SH-SY5Y (cell line): ENCODE measurements at regions not wholly inside any gene's neighbourhood (a gene's known extent, or its start where the extent isn't known, plus 50 kb on each side); places are given as distances from the start of the nearest gene placed in this dataset.

Source experiments
- GATA2 ChIP-seq: IDR thresholded peaks from 2 replicates; pipeline ENCODE4 v1.6.1; 2011; ENCODE audit warnings: mild to moderate bottlenecking, low read depth, low read length
- GATA3 ChIP-seq: IDR thresholded peaks from 2 replicates; pipeline ENCODE4 v1.6.1; 2011; ENCODE audit warnings: low read depth, mild to moderate bottlenecking, low read length, moderate library complexity

DNA sequence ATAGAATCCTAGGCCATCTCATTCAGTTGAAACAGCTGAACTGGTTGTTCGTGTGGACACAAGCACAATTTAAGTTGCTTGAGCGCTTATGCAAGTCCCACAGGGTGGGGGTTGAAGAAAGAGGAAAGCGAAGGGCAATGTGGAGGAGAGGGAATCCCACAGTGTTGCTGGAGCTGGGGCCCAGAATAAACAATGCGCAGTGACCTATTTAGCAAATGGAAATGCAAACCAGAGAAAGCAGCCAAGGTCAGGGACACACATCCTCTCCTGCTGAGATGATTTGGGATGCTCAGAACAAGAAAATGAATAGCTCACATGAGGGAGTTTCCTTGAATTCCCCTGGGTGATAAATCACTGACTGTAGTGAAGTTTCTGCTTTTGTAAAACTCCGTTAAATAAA, 838.3 kb downstream of the TLE4 start:
- TF ChIP-seq GATA2 (no peak), GATA3 (no peak)

DNA sequence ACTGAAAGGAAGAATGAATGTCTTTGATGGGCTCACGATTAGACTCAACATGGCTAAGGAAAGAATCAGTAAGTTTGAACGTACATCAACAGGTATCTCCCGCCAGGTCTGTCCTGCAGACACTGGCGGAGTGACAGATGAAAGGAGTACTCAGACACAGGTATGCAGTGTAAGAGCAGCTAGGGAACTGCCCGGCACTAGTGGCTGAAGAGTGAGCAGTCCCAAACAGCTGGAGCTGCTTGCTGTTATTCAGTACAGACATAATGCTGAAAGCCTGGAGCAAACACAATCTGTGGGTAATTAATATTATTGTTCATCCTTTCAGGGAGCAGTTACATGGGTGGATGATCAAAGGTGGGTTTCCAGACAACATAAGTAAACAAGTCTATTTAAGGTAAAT, 835.5 kb downstream of the TLE4 start:
- TF ChIP-seq GATA2 (no peak), GATA3 (no peak)

DNA sequence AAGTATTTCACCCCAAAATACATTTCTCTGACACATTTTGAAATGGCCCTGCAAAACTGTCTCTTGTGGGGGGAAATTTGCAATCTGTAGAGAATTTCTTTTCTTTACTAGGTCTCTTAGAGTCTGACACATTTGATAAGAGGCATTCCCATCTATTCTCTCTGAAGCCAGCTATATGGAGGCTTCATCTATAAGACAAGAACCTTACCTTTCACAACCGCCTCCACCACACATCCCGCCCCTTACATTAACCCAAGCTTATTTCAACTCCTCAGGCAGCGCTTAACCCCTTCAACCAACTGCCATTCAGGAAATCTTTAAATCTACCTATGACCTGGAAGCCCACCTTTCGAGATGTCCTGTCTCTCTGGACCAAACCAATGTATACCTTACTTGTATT, 829.5 kb downstream of the TLE4 start:
- TF ChIP-seq GATA2 (no peak), GATA3 (no peak)

DNA sequence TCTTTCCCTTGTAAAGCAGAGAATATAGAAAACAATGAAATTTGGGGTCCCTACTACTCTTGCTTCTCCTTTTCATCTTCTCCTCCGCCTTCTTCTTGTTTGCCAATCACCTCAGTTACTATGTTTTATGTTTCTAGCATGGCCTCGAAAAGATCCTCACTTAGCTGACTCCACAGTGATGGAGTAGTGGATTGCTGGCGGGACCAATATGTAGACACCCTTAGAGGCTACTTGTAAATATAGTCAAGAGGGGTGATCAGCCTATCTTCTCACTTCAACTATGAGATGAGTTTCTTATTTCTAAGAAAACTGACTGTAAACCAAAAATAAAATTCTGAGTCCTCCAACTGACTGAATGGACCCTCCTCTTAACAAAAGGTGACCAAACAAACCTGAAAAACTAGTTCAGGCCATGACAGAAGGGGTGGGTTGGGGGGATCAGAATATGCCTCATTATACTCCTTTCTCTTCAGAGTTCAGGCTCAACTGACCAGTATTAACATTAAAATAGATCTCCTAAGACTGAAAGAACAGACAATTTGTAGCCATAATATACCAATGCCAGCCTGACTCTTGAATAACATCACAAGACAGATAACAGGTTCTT, 829.0 kb downstream of the TLE4 start:
- TF ChIP-seq GATA2, result no peak
- TF ChIP-seq GATA3, result no peak

DNA sequence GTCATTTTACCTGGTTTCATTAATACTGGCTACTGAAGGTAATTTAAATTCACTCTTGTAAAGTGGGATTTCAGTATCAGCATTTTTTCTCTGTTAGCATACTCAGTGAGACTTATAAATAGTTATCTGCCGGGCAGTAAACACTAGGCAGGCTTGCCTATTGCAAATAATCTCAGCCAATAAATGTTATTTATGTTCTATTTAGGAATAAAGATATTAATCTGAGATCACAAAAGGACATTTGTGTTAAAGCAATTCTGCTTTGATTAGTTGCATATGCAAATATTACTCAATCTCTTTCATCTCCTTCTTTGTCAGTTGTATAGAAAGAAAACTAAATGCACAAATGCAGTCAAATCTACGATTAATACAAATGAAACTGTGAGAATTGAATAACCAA, 827.8 kb downstream of the TLE4 start:
- no peak for TF ChIP-seq GATA3

DNA sequence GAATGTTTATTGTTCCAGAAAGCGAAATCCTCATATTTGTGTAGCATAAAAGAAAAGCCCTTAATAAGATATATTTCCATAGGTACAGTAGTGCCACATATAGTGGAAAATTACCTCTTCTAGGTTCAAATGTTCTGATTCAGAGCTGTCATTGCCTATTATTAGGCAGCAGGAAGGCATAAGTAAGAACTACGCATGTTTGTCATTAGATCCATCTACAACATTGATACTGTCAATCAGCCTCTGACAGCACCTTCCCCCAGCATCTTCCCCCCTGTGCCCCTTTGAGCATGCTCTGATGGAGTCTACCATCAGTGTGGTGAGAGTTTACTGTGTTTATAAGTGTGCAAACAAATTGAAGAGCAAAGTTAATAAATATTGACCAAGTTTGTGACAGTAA, 816.1 kb downstream of the TLE4 start:
- no peak for TF ChIP-seq GATA3
- TF ChIP-seq GATA2, result no peak

DNA sequence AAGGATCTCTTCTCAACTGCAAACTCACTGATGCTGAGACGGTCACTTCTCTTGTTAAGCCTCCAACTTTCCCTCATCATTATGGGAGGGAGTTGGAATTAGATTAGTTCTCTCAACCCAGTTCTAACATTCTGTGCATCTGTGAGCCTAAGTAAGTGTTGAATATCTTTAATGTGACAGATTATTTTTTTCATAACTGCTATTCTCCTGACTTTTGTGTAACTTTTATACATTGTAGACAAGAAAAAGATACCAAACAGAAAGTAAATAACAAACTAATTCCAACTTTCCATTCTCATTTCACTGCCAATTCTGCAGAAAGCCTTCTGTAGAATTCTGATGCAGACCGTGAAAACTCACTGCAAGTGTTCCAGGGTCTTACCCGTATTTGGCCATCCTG, 813.5 kb downstream of the TLE4 start:
- TF ChIP-seq GATA2 (no peak), GATA3 (no peak)

DNA sequence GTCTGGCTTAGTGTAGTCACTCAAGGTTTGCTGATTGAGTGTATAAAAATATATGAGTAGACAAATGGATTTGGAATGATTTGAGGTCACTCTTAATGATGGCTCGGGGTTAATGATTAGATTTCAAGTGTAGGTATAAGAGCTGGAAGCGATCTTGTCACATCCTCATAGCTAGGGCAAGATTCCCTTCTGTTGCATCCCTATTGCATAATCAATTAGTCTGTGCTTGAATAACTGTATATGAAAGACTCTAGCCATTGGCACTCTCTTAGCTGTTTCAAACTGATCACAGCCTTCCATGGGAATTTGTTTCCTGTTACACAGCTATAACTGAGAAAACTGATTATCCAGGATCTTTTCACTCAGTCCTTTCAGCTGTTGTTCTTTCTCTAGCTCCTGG, 811.6 kb downstream of the TLE4 start:
- TF ChIP-seq GATA3 (no peak), GATA2 (no peak)

DNA sequence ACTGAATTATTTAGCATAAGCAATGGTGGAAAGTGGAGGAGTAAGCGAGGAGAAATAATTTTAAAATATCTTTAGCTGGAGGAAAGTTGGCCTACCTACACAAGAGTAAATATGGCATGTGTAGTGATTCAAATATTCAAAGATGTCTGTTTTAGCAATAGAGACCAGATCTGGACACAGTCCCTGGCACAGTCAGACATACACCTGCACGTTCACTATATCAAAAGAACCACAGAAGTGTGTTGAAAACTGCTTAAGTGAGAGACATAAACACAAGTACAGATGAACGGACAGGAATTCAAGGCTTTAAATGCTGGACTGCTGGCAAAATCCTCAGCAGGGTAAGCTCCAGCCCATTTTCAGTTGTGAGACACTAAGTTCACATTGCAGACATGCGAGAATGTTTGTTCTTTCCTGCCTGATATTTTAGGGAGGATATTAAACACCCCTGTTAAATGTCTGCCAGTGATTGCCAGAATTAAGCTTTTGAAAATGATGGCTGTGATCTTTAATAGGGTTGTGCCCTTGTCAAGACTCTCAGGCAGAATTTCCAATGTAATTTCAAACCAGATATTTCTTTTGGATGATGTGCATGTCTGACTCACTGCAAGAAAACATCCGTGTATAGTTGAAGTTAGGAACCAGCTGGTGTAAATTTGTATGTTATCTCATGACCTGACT, 810.6 kb downstream of the TLE4 start:
- TF ChIP-seq GATA2, result no peak
- no peak for TF ChIP-seq GATA3

DNA sequence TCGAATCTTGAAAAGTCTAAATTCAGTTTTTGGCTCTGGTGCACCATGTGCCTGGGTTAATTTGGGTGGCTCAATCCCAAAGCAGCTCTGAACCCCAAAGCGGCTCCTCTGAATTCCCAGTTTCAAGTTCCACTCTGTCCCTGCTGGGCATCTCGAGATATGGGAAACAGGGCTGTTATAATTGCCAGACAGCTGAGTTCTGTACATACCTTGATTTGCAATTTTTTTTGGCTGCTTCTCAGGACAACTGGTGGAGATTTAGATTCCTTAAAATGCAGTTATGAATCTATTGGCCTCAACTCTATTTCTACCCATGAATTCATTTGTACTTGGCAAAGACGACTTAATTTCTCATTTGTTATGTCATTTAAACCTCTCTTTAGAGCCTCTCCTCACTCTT, 808.5 kb downstream of the TLE4 start:
- TF ChIP-seq GATA2 (no peak), GATA3 (no peak)

DNA sequence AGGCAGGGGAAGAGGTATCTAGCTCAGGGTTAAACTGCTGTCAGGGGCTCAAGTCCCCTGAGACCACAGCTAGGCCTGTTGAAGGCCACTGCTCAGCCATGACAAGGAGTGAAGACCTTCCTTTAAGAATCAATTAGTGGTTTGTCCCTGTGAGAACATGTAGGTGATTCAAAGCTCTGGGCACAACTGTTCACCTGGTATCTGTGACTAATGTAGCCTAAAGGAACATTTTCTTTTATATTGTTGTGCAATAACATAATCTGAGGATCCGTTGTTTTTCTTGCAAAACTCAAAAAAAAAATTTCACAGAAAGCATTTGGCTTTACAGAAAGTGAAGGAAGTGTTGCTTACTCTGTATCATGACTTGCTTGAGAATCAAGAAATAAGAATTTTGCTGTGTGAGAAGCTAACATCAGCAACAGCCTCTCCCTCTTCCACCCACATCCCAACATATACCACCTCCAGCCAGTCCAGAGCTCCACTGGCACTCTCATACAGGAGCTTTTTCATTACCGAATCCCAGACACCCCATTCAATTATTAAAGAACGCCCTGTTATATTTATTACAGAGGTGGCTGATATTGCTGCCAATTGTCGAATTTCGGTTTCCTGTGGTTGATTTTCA, 807.0 kb downstream of the TLE4 start:
- TF ChIP-seq GATA3 (no peak), GATA2 (no peak)

DNA sequence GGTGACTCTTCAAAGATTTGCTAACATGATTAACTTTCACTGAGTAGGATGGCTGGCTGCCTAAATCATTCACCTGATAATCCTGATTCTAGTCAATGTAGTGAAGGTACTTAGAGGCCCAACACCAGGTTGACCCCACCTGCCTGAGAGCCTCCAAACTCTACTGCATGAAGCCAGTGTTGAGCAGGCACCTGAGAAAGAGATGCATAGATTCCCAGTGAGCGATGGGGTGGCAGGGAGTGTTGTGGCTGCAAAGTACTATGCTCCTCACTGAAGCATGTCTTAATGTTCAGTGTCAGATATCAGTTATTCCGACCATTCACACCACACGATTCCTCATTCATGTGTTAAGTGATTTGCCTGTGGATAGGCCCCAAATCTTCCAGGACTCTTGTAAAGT, 804.4 kb downstream of the TLE4 start:
- TF ChIP-seq GATA2 (no peak), GATA3 (no peak)

DNA sequence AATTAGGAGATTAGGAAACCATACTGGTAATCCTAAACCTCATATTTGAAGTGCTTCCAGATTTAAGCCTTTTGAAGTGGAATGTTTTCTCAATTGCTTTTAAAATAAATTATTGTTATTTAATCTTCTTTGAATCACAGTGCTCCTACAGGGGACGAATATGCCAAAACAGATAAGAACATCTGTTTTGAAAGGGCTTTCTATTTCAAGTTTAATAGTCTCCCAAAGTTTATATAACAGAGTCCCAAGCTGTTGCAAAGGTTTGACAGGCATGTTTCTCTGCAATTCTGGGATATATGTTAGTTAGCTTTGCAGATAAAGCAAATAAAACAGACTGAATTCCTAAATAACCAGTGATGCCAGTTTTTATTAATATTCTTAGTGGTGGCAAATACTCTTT, 803.7 kb downstream of the TLE4 start:
- TF ChIP-seq GATA2, result no peak
- no peak for TF ChIP-seq GATA3

DNA sequence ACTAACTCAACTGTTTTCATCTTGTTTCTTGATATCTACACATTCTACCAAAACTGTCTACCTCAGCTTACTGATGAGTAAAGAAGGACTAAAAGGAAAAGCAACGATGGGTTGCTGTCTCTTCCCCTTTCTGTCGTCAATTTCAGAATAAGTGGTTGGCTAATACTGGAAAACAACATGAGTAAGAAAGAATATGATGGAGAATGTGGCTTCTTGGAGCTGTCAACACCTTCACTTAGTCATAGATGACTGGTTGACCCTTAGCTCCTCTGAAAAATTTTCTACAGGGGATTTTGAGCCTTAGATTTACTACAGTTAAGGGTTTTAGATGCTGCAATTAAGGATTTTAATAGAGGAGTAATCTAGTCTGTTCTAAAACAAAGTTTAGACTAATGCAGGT, 797.9 kb downstream of the TLE4 start:
- TF ChIP-seq GATA2 (no peak), GATA3 (no peak)

DNA sequence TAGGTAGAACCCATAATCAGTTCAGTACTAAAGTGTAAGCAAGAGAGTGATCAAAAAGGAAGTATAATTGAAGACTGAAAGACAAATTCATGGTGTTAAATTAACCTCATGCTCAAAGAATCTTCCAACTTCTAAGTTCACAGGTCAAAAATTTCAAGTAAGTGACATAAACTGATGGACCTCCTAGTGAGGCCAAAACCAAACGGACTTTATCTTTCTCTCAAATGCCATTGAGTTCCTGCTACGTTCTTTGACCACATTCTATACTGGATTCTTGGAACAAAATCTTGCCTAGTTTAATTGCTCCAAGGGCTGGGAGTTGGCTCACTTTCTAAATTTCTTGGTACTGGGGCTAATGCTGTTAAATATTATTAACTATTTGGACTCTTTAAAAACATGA, 794.9 kb downstream of the TLE4 start:
- TF ChIP-seq GATA2, result no peak
- TF ChIP-seq GATA3, result no peak
